ENCODE measurements at regions not wholly inside any gene's neighbourhood (a gene's known extent, or its start where the extent isn't known, plus 50 kb on each side); places are given as distances from the start of the nearest gene placed in this dataset.

DNA sequence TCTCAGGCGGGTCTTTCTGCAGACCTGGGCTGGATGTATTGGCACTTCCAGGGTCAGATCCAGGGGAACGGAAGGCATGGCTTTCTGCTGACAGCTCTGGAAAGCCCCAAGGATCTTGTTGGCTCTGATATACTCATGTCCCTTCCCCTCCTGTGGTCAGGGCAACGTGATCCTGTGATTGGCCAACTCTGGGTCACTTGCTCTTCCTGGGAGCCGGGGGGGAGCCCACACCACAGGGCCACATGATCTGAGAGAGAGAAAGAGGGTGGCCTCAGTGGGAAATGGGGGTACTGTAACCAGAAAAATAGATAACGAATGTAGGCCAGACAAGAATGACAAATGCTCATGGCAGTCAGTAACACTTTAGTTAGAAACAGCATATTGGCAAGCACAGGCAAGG is 223.0 kb downstream of the NFATC2 start:
- H3K36me3 ChIP-seq (ENCODE audit: control insufficient read depth, insufficient read depth, low read length), result no peaks in the 10 kb centered on the region
- no peak overlapping the region for H3K27ac ChIP-seq (ENCODE audit: low read depth, low read length, severe bottlenecking)
- WGBS, 2 experiments (ENCODE audit: insufficient coverage in 2 of 2), result 94 to 100% methylated on average over 3 to 4 of the region's 5 CpGs
- H3K4me1 ChIP-seq (ENCODE audit: control insufficient read depth, insufficient read depth, low read length, poor library complexity, severe bottlenecking), result peaks cover 17% of the 10 kb centered on the region
- no peaks in the 10 kb centered on the region for H3K9me3 ChIP-seq (ENCODE audit: control insufficient read depth, low read length)
- H3K4me3 ChIP-seq (ENCODE audit: extremely low read depth, insufficient read depth, low read length, poor library complexity, severe bottlenecking), result no peak overlapping the region

DNA sequence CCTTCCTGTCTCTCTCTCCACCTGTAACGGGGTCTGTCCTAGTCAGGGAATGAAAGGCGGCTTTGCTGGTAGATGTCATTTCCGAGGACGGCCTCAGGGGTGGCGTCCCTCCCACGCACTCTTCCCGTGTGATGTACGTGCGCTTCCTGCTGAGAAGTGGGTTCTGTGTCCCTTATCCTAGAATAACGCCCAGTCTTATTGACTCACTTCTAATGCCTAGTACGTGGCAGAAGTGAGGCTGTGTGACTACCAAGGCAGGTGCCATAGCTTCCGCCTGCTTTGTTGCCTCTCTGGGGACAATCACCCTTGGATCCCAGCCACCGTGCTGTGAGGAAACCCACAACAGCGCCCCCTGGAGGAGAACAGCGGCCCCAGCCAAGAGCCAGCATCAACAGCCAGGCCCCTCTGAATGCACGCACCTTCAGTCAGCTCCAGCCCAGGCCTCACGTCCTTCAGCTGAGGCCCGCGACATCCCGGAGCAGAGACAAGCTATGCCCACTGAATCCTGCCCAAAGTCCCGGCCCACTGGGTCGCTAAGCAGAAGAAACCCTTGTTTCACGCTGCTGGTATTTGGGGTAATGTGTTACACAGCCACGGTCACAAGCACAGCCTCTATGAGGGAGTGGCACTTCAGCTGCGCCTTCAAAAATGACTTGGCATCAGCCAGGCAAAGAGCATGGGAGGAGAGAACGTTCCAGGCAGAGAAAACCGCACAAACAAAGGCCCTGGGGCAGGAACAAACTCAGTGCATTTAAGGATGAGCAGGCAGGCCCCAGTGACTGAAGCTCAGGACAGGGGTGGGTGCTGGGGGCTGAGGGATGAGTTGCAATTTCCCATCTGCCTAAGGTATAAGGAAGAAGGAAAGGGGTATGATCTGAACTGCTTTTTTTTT is 224.2 kb downstream of the NFATC2 start:
- Histone ChIP-seq H3K9me3 (ENCODE audit: control insufficient read depth, low read length) (no peaks in the 10 kb centered on the region), H3K4me1 (ENCODE audit: control insufficient read depth, insufficient read depth, low read length, poor library complexity, severe bottlenecking) (peaks cover 17% of the 10 kb centered on the region), H3K36me3 (ENCODE audit: control insufficient read depth, insufficient read depth, low read length) (no peaks in the 10 kb centered on the region), H3K4me3 (ENCODE audit: extremely low read depth, insufficient read depth, low read length, poor library complexity, severe bottlenecking) (no peak overlapping the region), H3K27ac (ENCODE audit: low read depth, low read length, severe bottlenecking) (no peak overlapping the region)
- WGBS, 2 experiments (ENCODE audit: insufficient coverage in 2 of 2), result 66 to 70% methylated on average over 27 of the region's 27 CpGs

DNA sequence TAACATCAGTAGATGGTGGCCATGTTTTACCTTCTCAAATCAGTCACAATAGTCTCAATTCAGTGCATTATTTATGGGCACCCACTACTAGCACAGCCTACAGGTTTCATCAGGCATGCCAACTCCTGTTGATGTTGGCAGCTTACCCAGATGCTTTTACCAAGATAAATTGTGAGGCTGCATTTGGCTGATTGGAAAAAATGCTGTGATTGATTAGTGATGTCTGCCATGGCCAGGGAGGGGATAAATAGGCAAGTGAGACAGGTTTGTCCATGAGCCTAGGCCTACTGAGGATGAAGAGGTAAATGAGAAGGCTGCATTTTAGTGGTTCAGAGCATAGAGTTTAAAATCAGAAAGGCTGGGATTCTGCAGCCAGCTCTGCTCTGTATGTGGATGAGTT is 227.1 kb downstream of the NFATC2 start:
- peaks cover 3% of the 10 kb centered on the region for H3K9me3 ChIP-seq (ENCODE audit: control insufficient read depth, low read length)
- H3K4me3 ChIP-seq (ENCODE audit: extremely low read depth, insufficient read depth, low read length, poor library complexity, severe bottlenecking), result no peak overlapping the region
- peaks cover 19% of the 10 kb centered on the region for H3K4me1 ChIP-seq (ENCODE audit: control insufficient read depth, insufficient read depth, low read length, poor library complexity, severe bottlenecking)
- no peak overlapping the region for H3K27ac ChIP-seq (ENCODE audit: low read depth, low read length, severe bottlenecking)
- no peaks in the 10 kb centered on the region for H3K36me3 ChIP-seq (ENCODE audit: control insufficient read depth, insufficient read depth, low read length)

DNA sequence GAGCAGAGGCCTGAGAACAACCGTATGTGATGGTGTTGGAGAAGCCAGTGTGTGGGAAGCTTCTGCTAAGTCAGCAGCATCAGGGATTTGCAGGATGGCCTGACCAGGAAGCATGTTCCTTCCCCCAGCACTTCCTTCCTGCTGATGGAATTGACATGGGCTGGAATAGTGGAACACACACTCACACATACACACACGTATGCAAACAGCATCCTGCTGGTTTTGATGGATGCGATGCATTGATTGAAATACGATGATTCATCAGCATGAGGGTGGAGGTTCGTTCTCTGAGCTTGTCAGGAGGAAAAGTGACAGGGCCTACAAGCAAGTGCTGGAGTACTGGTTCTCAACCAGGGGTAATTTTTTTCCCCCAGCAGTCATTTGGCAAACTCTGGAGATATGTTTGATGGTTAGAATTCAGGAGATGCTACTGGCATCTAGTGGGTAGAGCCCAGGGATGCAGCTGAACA is 229.1 kb downstream of the NFATC2 start:
- peaks cover 14% of the 10 kb centered on the region for H3K9me3 ChIP-seq (ENCODE audit: control insufficient read depth, low read length)
- 77 to 88% methylated on average over 5 of the region's 5 CpGs for WGBS, 2 experiments (ENCODE audit: insufficient coverage in 2 of 2)
- H3K27ac ChIP-seq (ENCODE audit: low read depth, low read length, severe bottlenecking), result no peak overlapping the region
- no peaks in the 10 kb centered on the region for H3K36me3 ChIP-seq (ENCODE audit: control insufficient read depth, insufficient read depth, low read length)
- H3K4me1 ChIP-seq (ENCODE audit: control insufficient read depth, insufficient read depth, low read length, poor library complexity, severe bottlenecking), result peaks cover 12% of the 10 kb centered on the region
- no peak overlapping the region for H3K4me3 ChIP-seq (ENCODE audit: extremely low read depth, insufficient read depth, low read length, poor library complexity, severe bottlenecking)

- H3K9me3 ChIP-seq (ENCODE audit: control insufficient read depth, low read length), result peaks cover 14% of the 10 kb centered on the region
- H3K4me3 ChIP-seq (ENCODE audit: extremely low read depth, insufficient read depth, low read length, poor library complexity, severe bottlenecking), result no peak overlapping the region
- 0 to 44% methylated on average over 1 of the region's 3 CpGs for WGBS, 2 experiments (ENCODE audit: insufficient coverage in 2 of 2)
- H3K4me1 ChIP-seq (ENCODE audit: control insufficient read depth, insufficient read depth, low read length, poor library complexity, severe bottlenecking), result peaks cover 11% of the 10 kb centered on the region
- H3K27ac ChIP-seq (ENCODE audit: low read depth, low read length, severe bottlenecking), result no peak overlapping the region
- H3K36me3 ChIP-seq (ENCODE audit: control insufficient read depth, insufficient read depth, low read length), result no peaks in the 10 kb centered on the region
Observed at GRCh38 chr20:51312480-51312783, 230.1 kb downstream of the NFATC2 start.

GRCh38 chr20:51311636-51312479 is 230.7 kb downstream of the NFATC2 start:
- Histone ChIP-seq H3K9me3 (ENCODE audit: control insufficient read depth, low read length) (peaks cover 14% of the 10 kb centered on the region), H3K27ac (ENCODE audit: low read depth, low read length, severe bottlenecking) (no peak overlapping the region), H3K4me1 (ENCODE audit: control insufficient read depth, insufficient read depth, low read length, poor library complexity, severe bottlenecking) (peaks cover 11% of the 10 kb centered on the region), H3K36me3 (ENCODE audit: control insufficient read depth, insufficient read depth, low read length) (no peaks in the 10 kb centered on the region), H3K4me3 (ENCODE audit: extremely low read depth, insufficient read depth, low read length, poor library complexity, severe bottlenecking) (no peak overlapping the region)
- WGBS, 2 experiments (ENCODE audit: insufficient coverage in 2 of 2), result 28 to 46% methylated on average over 9 to 10 of the region's 12 CpGs

DNA sequence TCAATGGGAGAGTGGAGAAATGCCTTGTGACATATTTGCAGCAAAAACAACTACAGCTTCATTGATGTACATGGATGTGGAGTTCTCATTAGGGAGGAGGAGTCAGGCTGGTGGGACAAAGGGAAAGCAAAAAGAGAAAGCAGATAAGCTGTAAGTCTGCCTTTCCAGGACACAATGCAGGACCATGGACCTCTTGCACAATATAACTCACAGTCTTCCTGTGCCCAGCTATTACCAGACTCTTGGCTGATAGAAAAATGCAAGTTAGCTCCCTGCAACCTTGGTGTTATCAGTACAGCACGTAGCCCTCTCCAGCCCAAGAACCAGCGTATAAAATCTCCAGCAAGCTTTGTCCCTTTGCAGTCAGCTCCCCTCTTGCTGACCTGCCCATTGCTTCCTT is 232.3 kb downstream of the NFATC2 start:
- H3K4me1 ChIP-seq (ENCODE audit: control insufficient read depth, insufficient read depth, low read length, poor library complexity, severe bottlenecking), result peaks cover 16% of the 10 kb centered on the region
- H3K36me3 ChIP-seq (ENCODE audit: control insufficient read depth, insufficient read depth, low read length), result no peaks in the 10 kb centered on the region
- H3K27ac ChIP-seq (ENCODE audit: low read depth, low read length, severe bottlenecking), result no peak overlapping the region
- H3K9me3 ChIP-seq (ENCODE audit: control insufficient read depth, low read length), result peaks cover 14% of the 10 kb centered on the region
- 76 to 100% methylated on average over 2 of the region's 2 CpGs for WGBS, 2 experiments (ENCODE audit: insufficient coverage in 2 of 2)
- no peak overlapping the region for H3K4me3 ChIP-seq (ENCODE audit: extremely low read depth, insufficient read depth, low read length, poor library complexity, severe bottlenecking)

DNA sequence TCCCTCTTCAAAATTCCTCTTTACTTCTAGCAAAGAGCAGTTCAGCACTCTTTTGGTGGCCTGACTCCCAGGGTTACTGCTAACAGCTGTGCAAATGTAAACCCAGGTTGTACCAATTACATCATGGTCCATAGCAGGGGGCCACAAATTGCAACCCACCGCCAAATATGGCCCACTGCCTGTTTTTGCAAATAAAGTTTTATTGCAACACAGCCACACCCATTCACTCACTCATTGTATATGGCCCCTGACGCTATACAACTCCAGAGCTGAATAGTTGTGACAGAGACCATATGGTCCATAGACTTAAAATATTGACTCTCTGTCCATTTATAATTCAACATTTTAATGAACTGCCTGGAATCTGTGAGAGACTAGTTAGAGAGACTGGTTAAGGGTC is 233.4 kb downstream of the NFATC2 start:
- Histone ChIP-seq H3K27ac (ENCODE audit: low read depth, low read length, severe bottlenecking) (no peak overlapping the region), H3K36me3 (ENCODE audit: control insufficient read depth, insufficient read depth, low read length) (no peaks in the 10 kb centered on the region), H3K9me3 (ENCODE audit: control insufficient read depth, low read length) (peaks cover 20% of the 10 kb centered on the region), H3K4me3 (ENCODE audit: extremely low read depth, insufficient read depth, low read length, poor library complexity, severe bottlenecking) (no peak overlapping the region), H3K4me1 (ENCODE audit: control insufficient read depth, insufficient read depth, low read length, poor library complexity, severe bottlenecking) (peaks cover 19% of the 10 kb centered on the region)
- whole genome bisulfite sequencing, 2 experiments (ENCODE audit: insufficient coverage in 2 of 2), result 100% methylated on average over 2 of the region's 2 CpGs; no CpG with 5 or more reads in 1 of the 2 experiments

- 36 to 42% methylated on average over 19 to 21 of the region's 29 CpGs for WGBS, 2 experiments (ENCODE audit: insufficient coverage in 2 of 2)
- Histone ChIP-seq H3K9me3 (ENCODE audit: control insufficient read depth, low read length) (peaks cover 37% of the 10 kb centered on the region), H3K36me3 (ENCODE audit: control insufficient read depth, insufficient read depth, low read length) (no peaks in the 10 kb centered on the region), H3K4me3 (ENCODE audit: extremely low read depth, insufficient read depth, low read length, poor library complexity, severe bottlenecking) (no peak overlapping the region), H3K4me1 (ENCODE audit: control insufficient read depth, insufficient read depth, low read length, poor library complexity, severe bottlenecking) (peaks cover 9% of the 10 kb centered on the region), H3K27ac (ENCODE audit: low read depth, low read length, severe bottlenecking) (no peak overlapping the region)
Observed at GRCh38 chr20:51306521-51307358, 235.8 kb downstream of the NFATC2 start.

- no peak overlapping the region for H3K4me3 ChIP-seq (ENCODE audit: extremely low read depth, insufficient read depth, low read length, poor library complexity, severe bottlenecking)
- no peak overlapping the region for H3K27ac ChIP-seq (ENCODE audit: low read depth, low read length, severe bottlenecking)
- 55 to 64% methylated on average over 7 to 8 of the region's 8 CpGs for WGBS, 2 experiments (ENCODE audit: insufficient coverage in 2 of 2)
- H3K36me3 ChIP-seq (ENCODE audit: control insufficient read depth, insufficient read depth, low read length), result no peaks in the 10 kb centered on the region
- H3K9me3 ChIP-seq (ENCODE audit: control insufficient read depth, low read length), result peaks cover 40% of the 10 kb centered on the region
- peaks cover 8% of the 10 kb centered on the region for H3K4me1 ChIP-seq (ENCODE audit: control insufficient read depth, insufficient read depth, low read length, poor library complexity, severe bottlenecking)
Observed at GRCh38 chr20:51306081-51306480, 236.4 kb downstream of the NFATC2 start.
